ENCODE measurements at regions not wholly inside any gene's neighbourhood (a gene's known extent, or its start where the extent isn't known, plus 50 kb on each side); places are given as distances from the start of the nearest gene placed in this dataset.
"Not testable (repeated sequence)": the region's sequence is repeated elsewhere in the genome, so short reads cannot be mapped to it uniquely, and the experiment has no call there.

- H3F3A ChIP-seq (ENCODE audit: insufficient read depth, low read depth); H3K36me3 ChIP-seq (ENCODE audit: low read depth); H3K9me2 ChIP-seq (ENCODE audit: insufficient read depth); H3K4me1 ChIP-seq (replicated peaks; ENCODE audit: insufficient read depth); H2AFZ ChIP-seq; H4K20me1 ChIP-seq (ENCODE audit: insufficient read depth); H3K9me3 ChIP-seq (ENCODE audit: insufficient read depth, low read depth); intact Hi-C loops (cut with micrococcal nuclease; ENCODE audit: unreplicated experiment); H3K27me3 ChIP-seq (ENCODE audit: insufficient read depth, low read depth): not testable (repeated sequence)
- DNase-seq: peak in 1 of 2 experiments; percentile 66
- peak overlapping the region; percentile 56; the same call in 1 of the 2 replicates for H3K4me3 ChIP-seq
- peak overlapping the region; percentile 57 for H3K27ac ChIP-seq
- ChIA-PET POLR2A (ENCODE audit: unreplicated experiment) (interaction anchor here (0.6 kb wide), 1 partner anchor 704 kb away, joined by 4 read pairs; no protein-coding TSS in a partner anchor), CTCF (interaction anchor here (0.6 kb wide), 1 partner anchor 255 kb away, joined by 4 read pairs; no protein-coding TSS in a partner anchor)
- peak overlapping the region; percentile 49 for H3K4me2 ChIP-seq
- BruUV-seq (replicated peaks): TSS peak; percentile 87
- H3K79me2 ChIP-seq (ENCODE audit: low read depth): peaks cover 11% of the 10 kb centered on the region
Measured at GRCh38 chr3:195634426-195635261, 50.9 kb upstream of the APOD start.
